ENCODE measurements at regions not wholly inside any gene's neighbourhood (a gene's known extent, or its start where the extent isn't known, plus 50 kb on each side); places are given as distances from the start of the nearest gene placed in this dataset.

DNA sequence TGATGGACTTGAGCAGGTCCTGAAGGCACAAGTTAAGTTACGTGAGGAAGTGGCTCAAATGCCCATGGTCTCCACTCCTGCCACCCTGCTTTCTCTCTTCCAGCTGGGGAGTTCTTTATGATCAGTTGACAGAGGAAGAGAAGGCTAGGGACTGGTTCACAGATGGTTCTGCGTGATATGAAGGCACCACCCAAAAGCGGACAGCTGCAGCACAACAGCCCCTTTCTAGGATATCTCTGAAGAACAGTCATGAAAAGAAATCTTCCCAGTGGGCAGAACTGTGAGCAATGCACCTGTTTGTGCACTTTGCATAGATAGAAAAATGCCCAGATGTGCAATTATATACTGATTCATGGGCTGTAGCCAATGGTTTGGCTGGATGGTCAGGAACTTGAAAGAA lies 162.4 kb upstream of the FSCB start:
- Histone ChIP-seq H3K27me3 (ENCODE audit: control insufficient read depth, extremely low read depth, insufficient read depth, low read length) (no peaks in the 10 kb centered on the region), H2AFZ (ENCODE audit: control insufficient read depth, low read length) (no peak overlapping the region), H3K9me1 (ENCODE audit: control insufficient read depth, extremely low read depth, insufficient read depth, low read length) (no peaks in the 10 kb centered on the region), H3K4me1 (ENCODE audit: control insufficient read depth, extremely low read depth, insufficient read depth, low read length) (no peaks in the 10 kb centered on the region), H3K27ac (ENCODE audit: control insufficient read depth, insufficient read depth, low read length) (no peak overlapping the region), H3K4me2 (ENCODE audit: control insufficient read depth, extremely low read depth, insufficient read depth, low read depth, low read length) (no peak overlapping the region), H3K9ac (ENCODE audit: control insufficient read depth, extremely low read depth, insufficient read depth, low read length) (no peak overlapping the region), H3K4me3 (ENCODE audit: control insufficient read depth in 2 of 3, extremely low read depth in 1 of 3, insufficient read depth in 2 of 3, low read depth in 1 of 3, low read length in 3 of 3) (no peak overlapping the region), H3K36me3 (ENCODE audit: control insufficient read depth in 2 of 2, extremely low read depth in 1 of 2, insufficient read depth in 2 of 2, low read length in 2 of 2) (no peaks in the 10 kb centered on the region), H4K20me1 (ENCODE audit: control insufficient read depth, extremely low read depth, insufficient read depth, low read length) (no peaks in the 10 kb centered on the region), H3K9me3 (ENCODE audit: control insufficient read depth, low read depth, low read length) (peaks cover 3% of the 10 kb centered on the region), H3K79me2 (ENCODE audit: control insufficient read depth, insufficient read depth, low read length) (no peaks in the 10 kb centered on the region)
- DNase-seq (ENCODE audit: low read depth, low spot score) (no peak), FAIRE-seq (no peak)
- TF ChIP-seq EZH2 (IDR thresholded peaks at IDR 0.05; ENCODE audit: low read length): no peak
- dilution Hi-C loops (cut with MboI; ENCODE audit: extremely low pct_ligation_motif_present, low sequenced_read_pairs): no loop called here

DNA sequence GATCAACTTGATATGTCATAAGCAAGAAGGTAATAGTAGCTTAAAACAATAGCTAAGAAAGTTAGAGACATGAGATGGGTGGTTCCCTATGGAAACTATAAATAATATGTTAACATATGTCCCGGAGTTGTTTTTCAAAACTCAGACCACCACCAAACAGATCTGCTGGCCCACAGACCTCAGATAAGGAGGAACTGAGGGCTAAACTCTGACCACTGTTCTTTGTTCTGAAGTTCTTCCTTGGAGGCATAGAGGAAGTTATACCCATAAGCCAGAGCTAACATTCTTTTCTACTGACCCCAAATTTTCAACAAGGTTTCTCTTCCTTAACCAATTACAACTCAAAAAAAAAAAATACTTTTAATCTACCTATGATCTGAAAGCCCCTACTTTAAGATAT lies 156.1 kb upstream of the FSCB start:
- H3K9me1 ChIP-seq (ENCODE audit: control insufficient read depth, extremely low read depth, insufficient read depth, low read length): no peaks in the 10 kb centered on the region
- no peak overlapping the region for H3K9ac ChIP-seq (ENCODE audit: control insufficient read depth, extremely low read depth, insufficient read depth, low read length)
- H3K36me3 ChIP-seq (ENCODE audit: control insufficient read depth in 2 of 2, extremely low read depth in 1 of 2, insufficient read depth in 2 of 2, low read length in 2 of 2): no peaks in the 10 kb centered on the region
- no peak overlapping the region for H3K4me3 ChIP-seq (ENCODE audit: control insufficient read depth in 2 of 3, extremely low read depth in 1 of 3, insufficient read depth in 2 of 3, low read depth in 1 of 3, low read length in 3 of 3)
- no peaks in the 10 kb centered on the region for H3K4me1 ChIP-seq (ENCODE audit: control insufficient read depth, extremely low read depth, insufficient read depth, low read length)
- no peak overlapping the region for H3K4me2 ChIP-seq (ENCODE audit: control insufficient read depth, extremely low read depth, insufficient read depth, low read depth, low read length)
- H3K9me3 ChIP-seq (ENCODE audit: control insufficient read depth, low read depth, low read length): no peaks in the 10 kb centered on the region
- dilution Hi-C loops (cut with MboI; ENCODE audit: extremely low pct_ligation_motif_present, low sequenced_read_pairs): no loop called here
- H4K20me1 ChIP-seq (ENCODE audit: control insufficient read depth, extremely low read depth, insufficient read depth, low read length): no peaks in the 10 kb centered on the region
- no peaks in the 10 kb centered on the region for H3K79me2 ChIP-seq (ENCODE audit: control insufficient read depth, insufficient read depth, low read length)
- no peak for FAIRE-seq
- DNase-seq (ENCODE audit: low read depth, low spot score): no peak
- no peak overlapping the region for H2AFZ ChIP-seq (ENCODE audit: control insufficient read depth, low read length)
- TF ChIP-seq EZH2 (IDR thresholded peaks at IDR 0.05; ENCODE audit: low read length): no peak
- TF ChIP-seq, protein P1, sequence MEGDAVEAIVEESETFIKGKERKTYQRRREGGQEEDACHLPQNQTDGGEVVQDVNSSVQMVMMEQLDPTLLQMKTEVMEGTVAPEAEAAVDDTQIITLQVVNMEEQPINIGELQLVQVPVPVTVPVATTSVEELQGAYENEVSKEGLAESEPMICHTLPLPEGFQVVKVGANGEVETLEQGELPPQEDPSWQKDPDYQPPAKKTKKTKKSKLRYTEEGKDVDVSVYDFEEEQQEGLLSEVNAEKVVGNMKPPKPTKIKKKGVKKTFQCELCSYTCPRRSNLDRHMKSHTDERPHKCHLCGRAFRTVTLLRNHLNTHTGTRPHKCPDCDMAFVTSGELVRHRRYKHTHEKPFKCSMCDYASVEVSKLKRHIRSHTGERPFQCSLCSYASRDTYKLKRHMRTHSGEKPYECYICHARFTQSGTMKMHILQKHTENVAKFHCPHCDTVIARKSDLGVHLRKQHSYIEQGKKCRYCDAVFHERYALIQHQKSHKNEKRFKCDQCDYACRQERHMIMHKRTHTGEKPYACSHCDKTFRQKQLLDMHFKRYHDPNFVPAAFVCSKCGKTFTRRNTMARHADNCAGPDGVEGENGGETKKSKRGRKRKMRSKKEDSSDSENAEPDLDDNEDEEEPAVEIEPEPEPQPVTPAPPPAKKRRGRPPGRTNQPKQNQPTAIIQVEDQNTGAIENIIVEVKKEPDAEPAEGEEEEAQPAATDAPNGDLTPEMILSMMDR (optimal IDR thresholded peaks at IDR 0.05 in 1 of 3, IDR thresholded peaks at IDR 0.05 in 1 of 3, conservative IDR thresholded peaks at IDR 0.05 in 1 of 3; ENCODE audit: extremely low read depth in 1 of 3, insufficient read depth in 2 of 3, low read length in 3 of 3): no peak
- no peaks in the 10 kb centered on the region for H3K27me3 ChIP-seq (ENCODE audit: control insufficient read depth, extremely low read depth, insufficient read depth, low read length)
- no peak overlapping the region for H3K27ac ChIP-seq (ENCODE audit: control insufficient read depth, insufficient read depth, low read length)

DNA sequence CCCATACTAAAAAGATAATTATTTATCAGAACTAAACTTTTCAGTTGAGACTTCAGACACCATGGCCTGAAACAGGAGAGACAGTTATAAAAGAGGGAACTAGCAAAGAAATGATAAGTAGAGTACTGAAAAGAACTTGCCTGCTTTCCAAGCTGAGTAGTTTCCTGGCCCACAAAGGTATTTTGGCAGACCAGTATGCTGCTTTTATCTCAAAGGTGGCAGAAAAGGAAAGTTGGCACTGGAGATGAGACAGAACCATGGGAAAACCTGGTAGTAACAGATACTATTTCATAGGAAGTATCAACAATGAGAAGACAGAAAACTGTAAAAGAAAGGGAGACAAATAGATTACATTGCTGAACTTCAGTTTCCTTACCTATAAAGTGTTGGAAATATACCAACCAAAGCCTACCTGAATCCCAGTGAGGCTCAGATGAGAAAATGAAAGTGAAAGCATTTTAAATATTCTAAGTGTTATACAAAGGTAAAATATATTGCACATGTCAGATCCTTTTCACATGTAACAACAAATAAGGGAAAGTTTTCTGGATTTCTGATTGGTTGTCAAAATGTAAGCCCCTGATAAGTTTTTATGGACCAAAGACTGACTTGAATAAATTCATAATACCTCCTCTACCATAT lies 155.3 kb upstream of the FSCB start:
- Histone ChIP-seq H3K27me3 (ENCODE audit: control insufficient read depth, extremely low read depth, insufficient read depth, low read length) (no peaks in the 10 kb centered on the region), H3K4me2 (ENCODE audit: control insufficient read depth, extremely low read depth, insufficient read depth, low read depth, low read length) (no peak overlapping the region), H3K9ac (ENCODE audit: control insufficient read depth, extremely low read depth, insufficient read depth, low read length) (no peak overlapping the region), H3K4me3 (ENCODE audit: control insufficient read depth in 2 of 3, extremely low read depth in 1 of 3, insufficient read depth in 2 of 3, low read depth in 1 of 3, low read length in 3 of 3) (no peak overlapping the region), H3K4me1 (ENCODE audit: control insufficient read depth, extremely low read depth, insufficient read depth, low read length) (no peaks in the 10 kb centered on the region), H3K36me3 (ENCODE audit: control insufficient read depth in 2 of 2, extremely low read depth in 1 of 2, insufficient read depth in 2 of 2, low read length in 2 of 2) (no peaks in the 10 kb centered on the region), H2AFZ (ENCODE audit: control insufficient read depth, low read length) (no peak overlapping the region), H3K9me3 (ENCODE audit: control insufficient read depth, low read depth, low read length) (no peaks in the 10 kb centered on the region), H3K27ac (ENCODE audit: control insufficient read depth, insufficient read depth, low read length) (no peak overlapping the region), H3K9me1 (ENCODE audit: control insufficient read depth, extremely low read depth, insufficient read depth, low read length) (no peaks in the 10 kb centered on the region), H3K79me2 (ENCODE audit: control insufficient read depth, insufficient read depth, low read length) (no peaks in the 10 kb centered on the region), H4K20me1 (ENCODE audit: control insufficient read depth, extremely low read depth, insufficient read depth, low read length) (no peaks in the 10 kb centered on the region)
- TF ChIP-seq, protein P1 (optimal IDR thresholded peaks at IDR 0.05 in 1 of 3, IDR thresholded peaks at IDR 0.05 in 1 of 3, conservative IDR thresholded peaks at IDR 0.05 in 1 of 3; ENCODE audit: extremely low read depth in 1 of 3, insufficient read depth in 2 of 3, low read length in 3 of 3): no peak
- no peak for TF ChIP-seq EZH2 (IDR thresholded peaks at IDR 0.05; ENCODE audit: low read length)
- dilution Hi-C loops (cut with MboI; ENCODE audit: extremely low pct_ligation_motif_present, low sequenced_read_pairs): no loop called here
- FAIRE-seq (no peak), DNase-seq (ENCODE audit: low read depth, low spot score) (no peak)

Measured in keratinocyte (primary cell).